ENCODE measurements at regions not wholly inside any gene's neighbourhood (a gene's known extent, or its start where the extent isn't known, plus 50 kb on each side); places are given as distances from the start of the nearest gene placed in this dataset.

- Histone ChIP-seq H3K9me3 (ENCODE audit: control insufficient read depth in 2 of 3, insufficient read depth in 1 of 3, low read length in 3 of 3) (no peaks in the 10 kb centered on the region), H3K9ac (ENCODE audit: low read length in 3 of 3) (no peak overlapping the region), H3K4me3 (ENCODE audit: low read length in 3 of 3) (no peak overlapping the region), H3K27me3 (ENCODE audit: control insufficient read depth, insufficient read depth, low read length) (no peaks in the 10 kb centered on the region), H3K36me3 (ENCODE audit: control insufficient read depth in 2 of 3, insufficient read depth in 3 of 3, low read length in 3 of 3) (no peaks in the 10 kb centered on the region), H3K4me1 (ENCODE audit: control insufficient read depth in 2 of 3, insufficient read depth in 2 of 3, low read depth in 1 of 3, low read length in 3 of 3) (no peaks in the 10 kb centered on the region), H3K27ac (ENCODE audit: low read depth in 2 of 2, low read length in 2 of 2) (no peak overlapping the region)
- FAIRE-seq (no peak), DNase-seq (no peak)
- intact Hi-C loops (cut with DNase I): no loop called here
- TF ChIP-seq, protein P1, sequence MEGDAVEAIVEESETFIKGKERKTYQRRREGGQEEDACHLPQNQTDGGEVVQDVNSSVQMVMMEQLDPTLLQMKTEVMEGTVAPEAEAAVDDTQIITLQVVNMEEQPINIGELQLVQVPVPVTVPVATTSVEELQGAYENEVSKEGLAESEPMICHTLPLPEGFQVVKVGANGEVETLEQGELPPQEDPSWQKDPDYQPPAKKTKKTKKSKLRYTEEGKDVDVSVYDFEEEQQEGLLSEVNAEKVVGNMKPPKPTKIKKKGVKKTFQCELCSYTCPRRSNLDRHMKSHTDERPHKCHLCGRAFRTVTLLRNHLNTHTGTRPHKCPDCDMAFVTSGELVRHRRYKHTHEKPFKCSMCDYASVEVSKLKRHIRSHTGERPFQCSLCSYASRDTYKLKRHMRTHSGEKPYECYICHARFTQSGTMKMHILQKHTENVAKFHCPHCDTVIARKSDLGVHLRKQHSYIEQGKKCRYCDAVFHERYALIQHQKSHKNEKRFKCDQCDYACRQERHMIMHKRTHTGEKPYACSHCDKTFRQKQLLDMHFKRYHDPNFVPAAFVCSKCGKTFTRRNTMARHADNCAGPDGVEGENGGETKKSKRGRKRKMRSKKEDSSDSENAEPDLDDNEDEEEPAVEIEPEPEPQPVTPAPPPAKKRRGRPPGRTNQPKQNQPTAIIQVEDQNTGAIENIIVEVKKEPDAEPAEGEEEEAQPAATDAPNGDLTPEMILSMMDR (IDR thresholded peaks at IDR 0.05; ENCODE audit: borderline replicate concordance, extremely low read depth, insufficient read depth): no peak
Measured at GRCh38 chr4:116520886-116521285, 564.5 kb downstream of the TRAM1L1 start.

GRCh38 chr4:116516711-116517110 is 568.7 kb downstream of the TRAM1L1 start:
- TF ChIP-seq, protein P1 (IDR thresholded peaks at IDR 0.05; ENCODE audit: borderline replicate concordance, extremely low read depth, insufficient read depth): no peak
- H3K4me3 ChIP-seq (ENCODE audit: low read length in 3 of 3): no peak overlapping the region
- H3K27ac ChIP-seq (ENCODE audit: low read depth in 2 of 2, low read length in 2 of 2): no peak overlapping the region
- H3K27me3 ChIP-seq (ENCODE audit: control insufficient read depth, insufficient read depth, low read length): no peaks in the 10 kb centered on the region
- no peaks in the 10 kb centered on the region for H3K9me3 ChIP-seq (ENCODE audit: control insufficient read depth in 2 of 3, insufficient read depth in 1 of 3, low read length in 3 of 3)
- no peaks in the 10 kb centered on the region for H3K4me1 ChIP-seq (ENCODE audit: control insufficient read depth in 2 of 3, insufficient read depth in 2 of 3, low read depth in 1 of 3, low read length in 3 of 3)
- DNase-seq (no peak), FAIRE-seq (no peak)
- H3K36me3 ChIP-seq (ENCODE audit: control insufficient read depth in 2 of 3, insufficient read depth in 3 of 3, low read length in 3 of 3): no peaks in the 10 kb centered on the region
- no peak overlapping the region for H3K9ac ChIP-seq (ENCODE audit: low read length in 3 of 3)
- intact Hi-C loops (cut with DNase I): no loop called here

DNA sequence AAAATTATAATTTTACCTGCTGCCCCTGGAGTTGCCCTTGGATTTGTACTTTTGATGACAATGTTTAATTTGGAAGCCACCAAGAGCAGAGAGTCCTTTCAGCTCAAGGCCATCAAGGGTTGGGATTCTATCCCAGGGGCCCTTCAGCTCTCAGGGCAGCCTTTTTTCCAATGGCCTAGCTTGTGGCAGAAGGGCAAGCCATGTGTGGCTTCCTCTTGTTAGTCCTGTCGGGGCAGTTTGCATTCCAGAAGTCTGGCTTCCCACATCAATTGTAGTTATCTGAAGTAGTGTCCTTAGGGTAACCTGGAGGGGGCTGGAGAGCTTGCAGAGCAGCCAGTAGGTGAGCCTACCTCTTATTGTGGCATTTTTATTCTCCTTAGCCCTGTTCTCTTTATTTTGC is 569.4 kb downstream of the TRAM1L1 start:
- TF ChIP-seq, protein P1 (IDR thresholded peaks at IDR 0.05; ENCODE audit: borderline replicate concordance, extremely low read depth, insufficient read depth): no peak

DNA sequence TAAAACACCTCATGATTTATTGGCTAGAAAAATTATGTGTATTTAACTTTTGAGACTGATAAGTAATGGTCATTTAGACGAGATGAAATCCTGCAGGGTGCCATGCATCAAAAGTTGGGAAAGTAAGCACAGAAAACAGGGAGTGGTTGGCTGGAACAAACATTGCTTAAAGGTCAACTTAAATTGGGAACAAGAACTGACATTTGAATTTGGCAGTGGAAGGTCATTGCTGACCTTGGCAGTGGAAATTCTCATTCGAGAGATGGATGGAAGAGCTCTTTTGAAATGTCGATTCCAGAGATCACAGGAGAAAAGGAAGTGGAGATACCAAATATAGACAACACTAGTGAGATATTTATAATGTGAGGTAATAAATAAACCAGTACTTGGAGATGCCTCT is 572.8 kb downstream of the TRAM1L1 start:
- Histone ChIP-seq H3K36me3 (ENCODE audit: control insufficient read depth in 2 of 3, insufficient read depth in 3 of 3, low read length in 3 of 3) (no peaks in the 10 kb centered on the region), H3K27ac (ENCODE audit: low read depth in 2 of 2, low read length in 2 of 2) (no peak overlapping the region), H3K27me3 (ENCODE audit: control insufficient read depth, insufficient read depth, low read length) (no peaks in the 10 kb centered on the region), H3K4me3 (ENCODE audit: low read length in 3 of 3) (no peak overlapping the region), H3K4me1 (ENCODE audit: control insufficient read depth in 2 of 3, insufficient read depth in 2 of 3, low read depth in 1 of 3, low read length in 3 of 3) (no peaks in the 10 kb centered on the region), H3K9ac (ENCODE audit: low read length in 3 of 3) (no peak overlapping the region), H3K9me3 (ENCODE audit: control insufficient read depth in 2 of 3, insufficient read depth in 1 of 3, low read length in 3 of 3) (no peaks in the 10 kb centered on the region)
- FAIRE-seq: no peak
- no peak for DNase-seq
- intact Hi-C loops (cut with DNase I): no loop called here
- TF ChIP-seq, protein P1 (IDR thresholded peaks at IDR 0.05; ENCODE audit: borderline replicate concordance, extremely low read depth, insufficient read depth): no peak

More for the DNA sequence above, 569.4 kb downstream of the TRAM1L1 start:
- FAIRE-seq (no peak), DNase-seq (no peak)
- no peak overlapping the region for H3K9ac ChIP-seq (ENCODE audit: low read length in 3 of 3)
- no peaks in the 10 kb centered on the region for H3K36me3 ChIP-seq (ENCODE audit: control insufficient read depth in 2 of 3, insufficient read depth in 3 of 3, low read length in 3 of 3)
- no peak overlapping the region for H3K4me3 ChIP-seq (ENCODE audit: low read length in 3 of 3)
- H3K27ac ChIP-seq (ENCODE audit: low read depth in 2 of 2, low read length in 2 of 2): no peak overlapping the region
- no peaks in the 10 kb centered on the region for H3K4me1 ChIP-seq (ENCODE audit: control insufficient read depth in 2 of 3, insufficient read depth in 2 of 3, low read depth in 1 of 3, low read length in 3 of 3)
- intact Hi-C loops (cut with DNase I): no loop called here
- no peaks in the 10 kb centered on the region for H3K27me3 ChIP-seq (ENCODE audit: control insufficient read depth, insufficient read depth, low read length)
- H3K9me3 ChIP-seq (ENCODE audit: control insufficient read depth in 2 of 3, insufficient read depth in 1 of 3, low read length in 3 of 3): no peaks in the 10 kb centered on the region

Measured in kidney (tissue), 13 donors.